ENCODE measurements at regions not wholly inside any gene's neighbourhood (a gene's known extent, or its start where the extent isn't known, plus 50 kb on each side); places are given as distances from the start of the nearest gene placed in this dataset.

DNA sequence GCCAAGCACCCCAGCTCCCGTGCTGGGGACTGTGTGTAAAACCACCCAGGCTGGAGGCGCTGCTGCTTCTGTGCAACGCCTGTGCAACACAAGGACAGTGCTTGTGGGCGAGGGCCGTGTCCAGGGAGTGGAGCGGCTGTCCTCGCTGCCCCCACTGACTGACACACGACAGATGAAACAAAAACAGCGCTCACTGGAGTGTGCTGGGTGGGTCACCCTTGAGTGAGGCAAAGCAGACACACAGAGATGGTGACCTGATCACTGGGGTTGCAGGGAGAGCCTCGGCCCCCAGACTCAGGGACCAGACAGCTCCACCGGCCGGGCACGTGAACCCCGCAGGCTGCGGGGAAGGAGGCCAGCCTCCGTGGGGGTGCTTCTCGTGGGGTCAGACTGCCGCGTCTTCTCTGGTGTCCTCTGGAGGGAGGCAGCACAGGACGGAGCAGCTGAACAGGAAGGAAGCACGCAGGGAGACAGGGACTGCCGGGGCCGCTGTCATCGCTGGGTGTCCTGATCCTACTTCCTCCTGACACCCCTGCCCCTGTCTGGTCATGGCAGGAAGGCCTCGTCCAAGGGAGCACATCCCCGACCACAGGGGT, 75.9 kb upstream of the CST7 start:
- H3K4me3 ChIP-seq (ENCODE audit: low read depth, low read length), result no peak overlapping the region
- POLR2A ChIA-PET, result no interaction called here
- CTCF ChIA-PET, result no interaction called here

More for the DNA sequence above, 75.9 kb upstream of the CST7 start:
- H3K4me1 ChIP-seq (ENCODE audit: control insufficient read depth, insufficient read depth, low read length), result no peaks in the 10 kb centered on the region
- H3K27ac ChIP-seq (ENCODE audit: extremely low read depth, low read depth, low read length), result no peak overlapping the region
- H3K36me3 ChIP-seq (ENCODE audit: control insufficient read depth in 2 of 2, insufficient read depth in 1 of 2, low read length in 2 of 2), result no peaks in the 10 kb centered on the region
- no peaks in the 10 kb centered on the region for H3K9me3 ChIP-seq (ENCODE audit: control insufficient read depth, insufficient read depth, low read depth, low read length)
- TF ChIP-seq SP7 (tag by site-specific recombination; IDR thresholded peaks at IDR 0.05) (no peak), ZNF621 (tag by site-specific recombination; IDR thresholded peaks at IDR 0.05) (no peak), ZBTB48 (tag by site-specific recombination; IDR thresholded peaks at IDR 0.05) (no peak), ZNF146 (tag by site-specific recombination; IDR thresholded peaks at IDR 0.05) (no peak), ZNF138 (tag by site-specific recombination; IDR thresholded peaks at IDR 0.05; ENCODE audit: borderline replicate concordance) (no peak), HOXD13 (CRISPR knock-in tag; IDR thresholded peaks at IDR 0.05; ENCODE audit: borderline replicate concordance) (no peak), ZNF214 (tag by site-specific recombination; IDR thresholded peaks at IDR 0.05; ENCODE audit: borderline replicate concordance) (no peak), KLF7 (tag by site-specific recombination; IDR thresholded peaks at IDR 0.05; ENCODE audit: borderline replicate concordance) (no peak), ZNF768 (tag by site-specific recombination; IDR thresholded peaks at IDR 0.05) (no peak), ZNF10 (tag by site-specific recombination; IDR thresholded peaks at IDR 0.05) (no peak), ZNF623 (tag by site-specific recombination; IDR thresholded peaks at IDR 0.05) (no peak), ZNF670 (tag by site-specific recombination; IDR thresholded peaks at IDR 0.05; ENCODE audit: low read depth) (no peak), ZNF324 (tag by site-specific recombination; IDR thresholded peaks at IDR 0.05) (no peak), MZF1 (tag by site-specific recombination; IDR thresholded peaks at IDR 0.05; ENCODE audit: borderline replicate concordance) (no peak)
- TF ChIP-seq, protein P1, sequence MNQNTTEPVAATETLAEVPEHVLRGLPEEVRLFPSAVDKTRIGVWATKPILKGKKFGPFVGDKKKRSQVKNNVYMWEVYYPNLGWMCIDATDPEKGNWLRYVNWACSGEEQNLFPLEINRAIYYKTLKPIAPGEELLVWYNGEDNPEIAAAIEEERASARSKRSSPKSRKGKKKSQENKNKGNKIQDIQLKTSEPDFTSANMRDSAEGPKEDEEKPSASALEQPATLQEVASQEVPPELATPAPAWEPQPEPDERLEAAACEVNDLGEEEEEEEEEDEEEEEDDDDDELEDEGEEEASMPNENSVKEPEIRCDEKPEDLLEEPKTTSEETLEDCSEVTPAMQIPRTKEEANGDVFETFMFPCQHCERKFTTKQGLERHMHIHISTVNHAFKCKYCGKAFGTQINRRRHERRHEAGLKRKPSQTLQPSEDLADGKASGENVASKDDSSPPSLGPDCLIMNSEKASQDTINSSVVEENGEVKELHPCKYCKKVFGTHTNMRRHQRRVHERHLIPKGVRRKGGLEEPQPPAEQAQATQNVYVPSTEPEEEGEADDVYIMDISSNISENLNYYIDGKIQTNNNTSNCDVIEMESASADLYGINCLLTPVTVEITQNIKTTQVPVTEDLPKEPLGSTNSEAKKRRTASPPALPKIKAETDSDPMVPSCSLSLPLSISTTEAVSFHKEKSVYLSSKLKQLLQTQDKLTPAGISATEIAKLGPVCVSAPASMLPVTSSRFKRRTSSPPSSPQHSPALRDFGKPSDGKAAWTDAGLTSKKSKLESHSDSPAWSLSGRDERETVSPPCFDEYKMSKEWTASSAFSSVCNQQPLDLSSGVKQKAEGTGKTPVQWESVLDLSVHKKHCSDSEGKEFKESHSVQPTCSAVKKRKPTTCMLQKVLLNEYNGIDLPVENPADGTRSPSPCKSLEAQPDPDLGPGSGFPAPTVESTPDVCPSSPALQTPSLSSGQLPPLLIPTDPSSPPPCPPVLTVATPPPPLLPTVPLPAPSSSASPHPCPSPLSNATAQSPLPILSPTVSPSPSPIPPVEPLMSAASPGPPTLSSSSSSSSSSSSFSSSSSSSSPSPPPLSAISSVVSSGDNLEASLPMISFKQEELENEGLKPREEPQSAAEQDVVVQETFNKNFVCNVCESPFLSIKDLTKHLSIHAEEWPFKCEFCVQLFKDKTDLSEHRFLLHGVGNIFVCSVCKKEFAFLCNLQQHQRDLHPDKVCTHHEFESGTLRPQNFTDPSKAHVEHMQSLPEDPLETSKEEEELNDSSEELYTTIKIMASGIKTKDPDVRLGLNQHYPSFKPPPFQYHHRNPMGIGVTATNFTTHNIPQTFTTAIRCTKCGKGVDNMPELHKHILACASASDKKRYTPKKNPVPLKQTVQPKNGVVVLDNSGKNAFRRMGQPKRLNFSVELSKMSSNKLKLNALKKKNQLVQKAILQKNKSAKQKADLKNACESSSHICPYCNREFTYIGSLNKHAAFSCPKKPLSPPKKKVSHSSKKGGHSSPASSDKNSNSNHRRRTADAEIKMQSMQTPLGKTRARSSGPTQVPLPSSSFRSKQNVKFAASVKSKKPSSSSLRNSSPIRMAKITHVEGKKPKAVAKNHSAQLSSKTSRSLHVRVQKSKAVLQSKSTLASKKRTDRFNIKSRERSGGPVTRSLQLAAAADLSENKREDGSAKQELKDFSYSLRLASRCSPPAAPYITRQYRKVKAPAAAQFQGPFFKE (tag by site-specific recombination; IDR thresholded peaks at IDR 0.05; ENCODE audit: borderline replicate concordance), result no peak
- TF ChIP-seq, protein P2, sequence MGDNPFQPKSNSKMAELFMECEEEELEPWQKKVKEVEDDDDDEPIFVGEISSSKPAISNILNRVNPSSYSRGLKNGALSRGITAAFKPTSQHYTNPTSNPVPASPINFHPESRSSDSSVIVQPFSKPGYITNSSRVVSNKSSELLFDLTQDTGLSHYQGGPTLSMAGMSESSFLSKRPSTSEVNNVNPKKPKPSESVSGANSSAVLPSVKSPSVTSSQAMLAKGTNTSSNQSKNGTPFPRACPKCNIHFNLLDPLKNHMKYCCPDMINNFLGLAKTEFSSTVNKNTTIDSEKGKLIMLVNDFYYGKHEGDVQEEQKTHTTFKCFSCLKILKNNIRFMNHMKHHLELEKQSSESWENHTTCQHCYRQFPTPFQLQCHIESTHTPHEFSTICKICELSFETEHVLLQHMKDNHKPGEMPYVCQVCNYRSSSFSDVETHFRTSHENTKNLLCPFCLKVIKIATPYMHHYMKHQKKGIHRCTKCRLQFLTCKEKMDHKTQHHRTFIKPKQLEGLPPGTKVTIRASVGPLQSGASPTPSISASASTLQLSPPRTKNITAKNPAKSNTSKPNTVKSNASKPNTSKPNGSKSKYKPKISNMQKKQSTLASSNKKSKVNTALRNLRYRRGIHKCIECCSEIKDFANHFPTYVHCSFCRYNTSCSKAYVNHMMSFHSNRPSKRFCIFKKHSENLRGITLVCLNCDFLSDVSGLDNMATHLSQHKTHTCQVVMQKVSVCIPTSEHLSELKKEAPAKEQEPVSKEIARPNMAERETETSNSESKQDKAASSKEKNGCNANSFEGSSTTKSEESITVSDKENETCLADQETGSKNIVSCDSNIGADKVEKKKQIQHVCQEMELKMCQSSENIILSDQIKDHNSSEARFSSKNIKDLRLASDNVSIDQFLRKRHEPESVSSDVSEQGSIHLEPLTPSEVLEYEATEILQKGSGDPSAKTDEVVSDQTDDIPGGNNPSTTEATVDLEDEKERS (tag by site-specific recombination; IDR thresholded peaks at IDR 0.05), result no peak
- TF ChIP-seq, protein P3, sequence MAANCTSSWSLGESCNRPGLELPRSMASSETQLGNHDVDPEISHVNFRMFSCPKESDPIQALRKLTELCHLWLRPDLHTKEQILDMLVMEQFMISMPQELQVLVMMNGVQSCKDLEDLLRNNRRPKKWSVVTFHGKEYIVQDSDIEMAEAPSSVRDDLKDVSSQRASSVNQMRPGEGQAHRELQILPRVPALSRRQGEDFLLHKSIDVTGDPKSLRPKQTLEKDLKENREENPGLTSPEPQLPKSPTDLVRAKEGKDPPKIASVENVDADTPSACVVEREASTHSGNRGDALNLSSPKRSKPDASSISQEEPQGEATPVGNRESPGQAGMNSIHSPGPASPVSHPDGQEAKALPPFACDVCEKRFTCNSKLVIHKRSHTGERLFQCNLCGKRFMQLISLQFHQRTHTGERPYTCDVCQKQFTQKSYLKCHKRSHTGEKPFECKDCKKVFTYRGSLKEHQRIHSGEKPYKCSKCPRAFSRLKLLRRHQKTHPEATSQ (tag by site-specific recombination; IDR thresholded peaks at IDR 0.05), result no peak
- TF ChIP-seq, protein P4, sequence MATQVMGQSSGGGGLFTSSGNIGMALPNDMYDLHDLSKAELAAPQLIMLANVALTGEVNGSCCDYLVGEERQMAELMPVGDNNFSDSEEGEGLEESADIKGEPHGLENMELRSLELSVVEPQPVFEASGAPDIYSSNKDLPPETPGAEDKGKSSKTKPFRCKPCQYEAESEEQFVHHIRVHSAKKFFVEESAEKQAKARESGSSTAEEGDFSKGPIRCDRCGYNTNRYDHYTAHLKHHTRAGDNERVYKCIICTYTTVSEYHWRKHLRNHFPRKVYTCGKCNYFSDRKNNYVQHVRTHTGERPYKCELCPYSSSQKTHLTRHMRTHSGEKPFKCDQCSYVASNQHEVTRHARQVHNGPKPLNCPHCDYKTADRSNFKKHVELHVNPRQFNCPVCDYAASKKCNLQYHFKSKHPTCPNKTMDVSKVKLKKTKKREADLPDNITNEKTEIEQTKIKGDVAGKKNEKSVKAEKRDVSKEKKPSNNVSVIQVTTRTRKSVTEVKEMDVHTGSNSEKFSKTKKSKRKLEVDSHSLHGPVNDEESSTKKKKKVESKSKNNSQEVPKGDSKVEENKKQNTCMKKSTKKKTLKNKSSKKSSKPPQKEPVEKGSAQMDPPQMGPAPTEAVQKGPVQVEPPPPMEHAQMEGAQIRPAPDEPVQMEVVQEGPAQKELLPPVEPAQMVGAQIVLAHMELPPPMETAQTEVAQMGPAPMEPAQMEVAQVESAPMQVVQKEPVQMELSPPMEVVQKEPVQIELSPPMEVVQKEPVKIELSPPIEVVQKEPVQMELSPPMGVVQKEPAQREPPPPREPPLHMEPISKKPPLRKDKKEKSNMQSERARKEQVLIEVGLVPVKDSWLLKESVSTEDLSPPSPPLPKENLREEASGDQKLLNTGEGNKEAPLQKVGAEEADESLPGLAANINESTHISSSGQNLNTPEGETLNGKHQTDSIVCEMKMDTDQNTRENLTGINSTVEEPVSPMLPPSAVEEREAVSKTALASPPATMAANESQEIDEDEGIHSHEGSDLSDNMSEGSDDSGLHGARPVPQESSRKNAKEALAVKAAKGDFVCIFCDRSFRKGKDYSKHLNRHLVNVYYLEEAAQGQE (tag by site-specific recombination; IDR thresholded peaks at IDR 0.05), result no peak
- TF ChIP-seq, protein P5, sequence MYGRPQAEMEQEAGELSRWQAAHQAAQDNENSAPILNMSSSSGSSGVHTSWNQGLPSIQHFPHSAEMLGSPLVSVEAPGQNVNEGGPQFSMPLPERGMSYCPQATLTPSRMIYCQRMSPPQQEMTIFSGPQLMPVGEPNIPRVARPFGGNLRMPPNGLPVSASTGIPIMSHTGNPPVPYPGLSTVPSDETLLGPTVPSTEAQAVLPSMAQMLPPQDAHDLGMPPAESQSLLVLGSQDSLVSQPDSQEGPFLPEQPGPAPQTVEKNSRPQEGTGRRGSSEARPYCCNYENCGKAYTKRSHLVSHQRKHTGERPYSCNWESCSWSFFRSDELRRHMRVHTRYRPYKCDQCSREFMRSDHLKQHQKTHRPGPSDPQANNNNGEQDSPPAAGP (tag by site-specific recombination; IDR thresholded peaks at IDR 0.05), result no peak
- TF ChIP-seq, protein P6, sequence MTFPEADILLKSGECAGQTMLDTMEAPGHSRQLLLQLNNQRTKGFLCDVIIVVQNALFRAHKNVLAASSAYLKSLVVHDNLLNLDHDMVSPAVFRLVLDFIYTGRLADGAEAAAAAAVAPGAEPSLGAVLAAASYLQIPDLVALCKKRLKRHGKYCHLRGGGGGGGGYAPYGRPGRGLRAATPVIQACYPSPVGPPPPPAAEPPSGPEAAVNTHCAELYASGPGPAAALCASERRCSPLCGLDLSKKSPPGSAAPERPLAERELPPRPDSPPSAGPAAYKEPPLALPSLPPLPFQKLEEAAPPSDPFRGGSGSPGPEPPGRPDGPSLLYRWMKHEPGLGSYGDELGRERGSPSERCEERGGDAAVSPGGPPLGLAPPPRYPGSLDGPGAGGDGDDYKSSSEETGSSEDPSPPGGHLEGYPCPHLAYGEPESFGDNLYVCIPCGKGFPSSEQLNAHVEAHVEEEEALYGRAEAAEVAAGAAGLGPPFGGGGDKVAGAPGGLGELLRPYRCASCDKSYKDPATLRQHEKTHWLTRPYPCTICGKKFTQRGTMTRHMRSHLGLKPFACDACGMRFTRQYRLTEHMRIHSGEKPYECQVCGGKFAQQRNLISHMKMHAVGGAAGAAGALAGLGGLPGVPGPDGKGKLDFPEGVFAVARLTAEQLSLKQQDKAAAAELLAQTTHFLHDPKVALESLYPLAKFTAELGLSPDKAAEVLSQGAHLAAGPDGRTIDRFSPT (tag by site-specific recombination; IDR thresholded peaks at IDR 0.05), result no peak
